HG02588 (cell line): ENCODE measurements at regions not wholly inside any gene's neighbourhood (a gene's known extent, or its start where the extent isn't known, plus 50 kb on each side); places are given as distances from the start of the nearest gene placed in this dataset.

ENCODE experiments used
- ATAC-seq: cut with Tn5 transposase; IDR thresholded peaks from one replicate; pipeline ENCODE4 v1.9.1; 2021; ENCODE audit warnings: mild to moderate bottlenecking, moderate library complexity; ENCODE audit not compliant: unreplicated experiment

DNA sequence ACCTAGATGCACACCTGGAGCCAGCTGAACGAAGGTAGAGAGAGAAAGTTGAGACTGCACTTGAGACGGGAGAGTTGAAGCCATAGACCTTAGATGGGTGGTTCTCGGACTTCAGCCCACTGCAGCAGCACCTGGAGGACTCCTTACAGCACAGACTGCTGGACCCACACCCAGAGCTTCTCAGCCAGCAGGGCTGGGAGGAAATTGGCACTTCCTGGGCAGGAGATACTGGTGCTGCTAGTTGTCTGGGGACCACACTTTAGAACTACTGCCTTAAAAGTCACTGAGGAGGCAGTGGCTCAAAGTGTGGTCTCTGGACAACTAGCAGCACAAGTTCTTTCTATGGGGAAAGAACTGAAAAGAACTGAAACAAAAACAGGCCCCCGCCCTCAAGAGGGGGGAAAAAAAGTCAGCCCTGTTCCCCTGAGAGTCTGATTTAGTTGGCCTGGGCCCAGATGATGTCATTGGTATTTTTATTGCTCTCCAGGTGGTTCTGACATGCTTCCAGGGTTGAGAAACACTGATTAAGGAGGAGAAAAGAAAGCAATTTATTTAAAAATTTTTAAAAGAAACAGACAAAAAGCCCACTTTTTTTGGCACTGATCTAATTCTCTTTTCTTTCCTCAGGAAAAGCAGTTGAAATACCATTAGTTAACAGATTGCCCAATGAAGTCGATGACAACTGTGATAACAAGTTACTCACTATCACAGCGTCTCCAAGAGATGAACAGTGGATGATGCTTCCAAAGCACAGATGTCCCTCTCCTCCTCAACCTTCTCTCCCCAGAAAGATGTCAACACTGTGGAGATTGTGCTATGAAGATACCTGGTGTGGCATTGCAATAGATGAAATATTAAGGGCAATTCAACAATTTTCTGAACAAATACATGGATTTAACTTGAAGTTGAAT is 73.6 kb upstream of the ADAMTS16 start:
- ATAC-seq = no peak

DNA sequence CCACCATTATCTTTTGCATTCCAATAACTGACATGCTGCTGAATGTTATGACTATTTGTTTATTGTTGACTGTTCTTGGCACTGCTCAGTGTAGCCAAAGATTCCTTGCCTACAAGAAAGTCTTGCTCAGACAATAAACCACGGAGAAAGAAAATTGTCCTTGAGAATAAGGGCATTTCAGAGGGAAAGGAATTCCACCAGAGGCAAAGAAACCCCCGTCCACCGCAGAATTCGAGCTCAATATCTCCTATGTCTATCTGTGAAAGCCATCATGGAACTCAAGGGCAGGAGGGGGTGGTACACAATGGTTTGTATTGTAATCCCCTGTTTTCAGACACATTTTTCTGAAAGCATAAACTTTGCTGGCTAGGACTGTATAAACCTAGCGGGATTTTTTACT is 70.3 kb upstream of the ADAMTS16 start:
- no peak for ATAC-seq

DNA sequence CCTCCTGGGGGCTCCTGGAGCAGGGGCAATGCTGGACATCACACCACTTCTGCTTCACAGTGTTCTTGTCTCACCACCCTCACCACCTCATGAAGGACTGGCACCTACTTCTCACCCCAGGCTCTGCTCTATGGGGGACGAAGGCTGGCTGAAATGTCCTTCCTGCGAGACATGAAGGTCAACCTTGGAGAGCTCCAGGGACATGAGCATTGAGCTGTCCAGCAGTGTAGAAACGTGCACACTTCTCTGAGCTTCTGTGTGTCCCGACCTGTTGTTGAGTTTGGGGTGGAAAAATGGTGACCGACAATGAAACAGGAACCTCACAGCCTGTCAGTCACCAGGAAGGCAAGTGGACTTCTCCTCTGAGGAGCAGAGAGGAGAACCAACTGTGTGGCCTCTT is 68.6 kb upstream of the ADAMTS16 start:
- no peak for ATAC-seq

DNA sequence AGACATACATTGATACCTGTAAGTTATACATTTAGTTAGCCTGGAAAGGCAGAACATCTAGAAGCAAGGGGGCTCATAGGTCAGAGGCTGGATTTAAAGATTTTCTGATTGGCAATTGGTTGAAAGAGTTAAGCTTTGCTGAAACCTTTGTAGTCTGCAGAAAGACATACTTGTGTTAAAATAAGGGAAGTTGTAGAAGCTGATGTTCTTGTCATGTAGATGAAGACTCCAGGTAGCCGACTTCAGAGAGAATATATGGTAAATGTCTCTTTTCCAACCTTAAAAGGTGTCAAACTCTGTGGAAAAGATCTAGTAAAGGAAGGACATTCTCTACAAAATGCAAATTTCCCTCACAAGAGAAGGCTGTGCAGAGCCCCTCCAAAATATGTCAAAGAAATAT is 62.9 kb upstream of the ADAMTS16 start:
- ATAC-seq = no peak

DNA sequence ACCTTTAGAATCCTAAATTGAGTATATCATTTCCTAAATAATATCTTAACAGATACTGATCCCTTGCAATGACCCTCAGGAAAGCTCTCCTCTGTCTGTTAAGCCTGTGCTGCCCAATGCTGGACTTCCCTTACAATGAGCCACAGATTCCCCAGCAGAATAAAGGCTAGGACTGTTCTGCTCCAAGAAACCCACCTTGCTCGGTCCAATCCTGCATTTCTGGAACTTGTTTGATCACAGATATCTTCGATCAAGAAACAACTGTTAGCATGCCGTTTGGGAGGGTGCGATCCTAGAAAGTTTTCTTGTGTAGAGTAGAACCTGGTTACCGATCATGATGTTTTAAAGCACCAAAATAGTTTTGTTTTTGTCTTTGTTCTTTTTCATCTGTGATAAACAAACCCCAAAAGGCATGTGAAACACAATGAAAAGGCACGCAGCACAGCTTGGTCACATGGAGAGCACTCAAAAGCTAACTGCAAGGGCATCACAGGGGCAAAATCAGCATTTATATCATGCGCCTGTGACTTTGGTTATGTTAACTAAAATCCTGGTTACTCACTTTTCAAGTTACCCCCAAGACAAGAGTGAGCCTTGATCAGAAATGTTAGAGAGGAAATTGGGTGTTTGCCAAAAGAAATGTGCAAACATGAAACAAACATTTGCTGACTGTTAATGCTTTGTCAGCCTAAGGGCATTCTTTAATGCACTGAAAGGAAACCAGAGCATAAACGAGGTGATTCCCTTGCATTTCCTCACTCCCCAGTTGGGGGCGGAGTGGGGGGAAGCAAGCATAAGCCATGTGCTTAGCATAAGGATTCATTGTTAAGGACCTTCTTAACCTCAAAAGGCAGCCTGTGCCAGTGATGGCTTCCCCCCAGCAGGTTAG is 61.9 kb upstream of the ADAMTS16 start:
- ATAC-seq = no peak

DNA sequence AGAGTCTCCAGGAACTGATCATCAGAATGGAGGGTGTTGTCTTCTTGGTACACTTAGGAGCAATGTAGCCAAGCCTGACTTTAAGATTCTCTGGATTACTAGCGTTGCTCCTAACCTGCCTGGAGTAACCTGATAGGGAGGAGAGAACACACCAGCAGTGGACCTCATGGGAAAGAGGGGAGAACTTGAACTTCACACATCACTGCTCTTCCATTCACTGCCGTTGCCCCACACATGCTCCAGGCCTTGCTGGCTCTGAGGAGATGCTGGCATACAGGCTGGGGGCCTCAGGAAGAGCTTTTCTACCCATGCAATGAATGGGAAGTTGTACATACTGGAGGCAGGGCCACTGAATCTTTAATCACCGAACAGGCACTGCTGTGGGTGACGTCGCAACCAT is 60.3 kb upstream of the ADAMTS16 start:
- ATAC-seq = no peak

DNA sequence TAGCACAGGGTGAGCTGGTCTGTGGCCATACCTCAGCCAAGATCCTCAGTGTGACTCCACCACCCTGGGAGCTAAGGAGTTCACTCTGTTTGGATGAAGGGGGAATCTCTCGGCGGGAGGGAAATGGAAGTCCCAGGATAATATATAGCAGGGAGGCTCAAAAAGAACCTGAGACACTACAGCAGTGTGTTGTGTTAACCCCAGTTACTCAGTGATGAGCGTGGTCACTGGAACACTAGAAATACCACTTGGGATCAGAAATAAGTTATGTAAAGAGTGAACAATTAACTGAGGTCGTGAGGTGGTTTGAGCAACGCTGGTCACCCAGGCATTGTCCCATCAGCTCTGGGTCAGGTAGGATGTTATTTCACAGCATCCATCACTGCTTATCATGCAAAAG is 59.3 kb upstream of the ADAMTS16 start:
- no peak for ATAC-seq

DNA sequence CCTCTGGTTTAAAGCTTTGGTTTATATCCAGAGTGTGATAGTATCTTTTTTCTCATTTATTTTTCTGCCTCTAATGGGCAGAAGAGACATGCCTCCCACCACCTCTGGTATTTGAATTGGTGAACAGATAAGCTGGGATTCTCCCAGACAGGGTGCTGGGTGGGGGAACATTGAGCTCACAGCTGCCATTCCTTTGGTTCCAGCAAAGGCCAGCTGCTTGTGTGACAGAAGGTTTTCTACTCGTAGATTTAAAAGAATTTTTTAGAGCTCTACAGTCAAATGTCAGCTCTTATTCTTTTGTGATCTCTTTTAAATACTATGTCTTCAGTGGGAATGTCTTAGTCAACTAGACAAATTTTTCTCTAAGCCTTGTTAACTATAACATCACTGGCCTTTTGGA is 54.7 kb upstream of the ADAMTS16 start:
- no peak for ATAC-seq

DNA sequence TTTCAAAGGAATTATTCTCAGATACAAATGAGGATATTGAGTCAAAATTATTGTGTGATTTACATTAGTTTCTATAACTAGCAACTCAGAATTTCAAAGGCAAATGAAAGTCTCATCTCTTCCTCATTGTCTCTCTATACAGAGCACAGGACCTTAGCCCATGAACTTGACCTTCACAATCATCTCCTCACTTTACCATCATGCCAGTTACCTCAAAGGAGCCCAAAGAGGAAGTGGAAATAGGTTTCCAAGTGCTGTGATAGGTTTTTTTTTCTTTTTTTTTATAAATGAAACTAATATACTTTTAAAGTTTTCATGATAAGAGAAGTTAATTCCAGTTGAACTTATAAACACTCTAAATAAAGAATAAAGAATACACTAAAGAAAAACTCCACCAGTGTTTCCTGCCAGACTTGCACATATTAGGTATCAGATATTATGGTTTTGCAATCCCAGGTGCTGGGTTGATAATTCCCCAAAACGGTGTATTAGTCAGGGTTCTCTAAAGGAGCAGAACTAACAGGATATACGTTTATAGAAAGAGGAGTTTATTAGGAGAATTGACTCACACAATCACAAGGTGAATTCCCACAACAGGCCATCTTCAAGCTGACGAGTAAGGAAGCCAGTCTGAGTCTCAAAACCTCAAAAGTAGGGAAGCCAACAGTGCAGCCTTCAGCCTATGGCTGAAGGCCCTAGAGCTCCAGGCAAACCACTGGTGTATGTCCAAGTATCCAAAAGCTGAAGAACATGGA is 50.1 kb upstream of the ADAMTS16 start:
- ATAC-seq = no peak
